ENCODE measurements at regions not wholly inside any gene's neighbourhood (a gene's known extent, or its start where the extent isn't known, plus 50 kb on each side); places are given as distances from the start of the nearest gene placed in this dataset.

DNA sequence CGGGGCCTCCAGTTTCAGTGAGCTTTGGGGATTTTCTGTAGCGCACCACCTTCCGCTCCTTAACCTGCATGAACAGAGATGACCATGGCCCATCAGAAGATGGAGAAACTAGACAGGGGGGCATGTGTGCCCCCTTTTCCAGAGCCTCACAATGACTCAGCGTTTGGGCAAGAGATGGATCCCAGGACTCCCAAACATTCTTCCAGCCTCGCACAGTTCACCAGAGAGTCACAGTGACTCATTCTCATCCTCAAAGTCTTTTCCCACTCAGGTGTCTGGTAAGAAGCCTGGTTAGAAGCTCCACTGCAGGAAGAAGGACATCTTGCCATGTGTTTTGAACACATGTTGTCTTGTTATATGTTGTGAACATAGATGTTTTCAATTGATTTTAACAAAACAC lies 76.2 kb upstream of the FRMD1 start:
- DNase-seq (ENCODE audit: low read depth): peak; percentile 52

DNA sequence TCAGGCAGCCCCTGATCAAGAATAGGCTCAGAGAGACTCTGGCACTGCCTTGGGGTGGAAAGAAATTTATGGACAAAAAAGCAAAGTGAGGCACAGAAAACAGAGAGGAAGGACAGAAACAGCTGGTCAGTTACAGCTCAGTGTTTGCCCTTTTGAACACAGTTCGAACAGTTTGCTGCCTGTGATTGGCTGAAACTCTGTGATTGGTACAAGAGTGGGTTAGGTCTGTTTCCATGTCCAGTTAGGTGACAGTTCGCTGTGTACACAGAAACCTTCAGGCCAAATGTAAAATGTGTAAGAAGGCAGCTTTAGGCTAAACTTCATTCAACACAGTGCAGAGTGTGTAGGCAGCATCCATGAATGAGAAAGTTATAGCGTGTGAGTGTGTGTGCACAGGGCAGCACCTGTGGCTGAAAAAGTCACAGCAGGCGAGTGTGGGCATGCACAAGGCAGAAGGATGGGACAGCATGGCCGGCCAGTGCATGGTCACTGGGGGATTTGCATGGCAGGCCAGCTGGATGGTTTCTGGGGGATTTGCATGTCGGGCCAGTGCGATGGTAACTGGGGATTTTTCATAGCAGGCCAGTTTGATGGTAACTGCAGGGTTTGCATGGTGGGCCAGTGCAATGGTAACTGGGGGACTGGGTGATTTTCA lies 75.4 kb upstream of the FRMD1 start:
- DNase-seq (ENCODE audit: low read depth): no peak
- no peak for FAIRE-seq
- Histone ChIP-seq H3K4me3 (ENCODE audit: low read depth, low read length) (no peak overlapping the region), H3K27me3 (ENCODE audit: control insufficient read depth, insufficient read depth, low read length) (no peaks in the 10 kb centered on the region), H3K36me3 (ENCODE audit: control insufficient read depth, insufficient read depth, low read length) (no peaks in the 10 kb centered on the region)
- TF ChIP-seq, protein P1, sequence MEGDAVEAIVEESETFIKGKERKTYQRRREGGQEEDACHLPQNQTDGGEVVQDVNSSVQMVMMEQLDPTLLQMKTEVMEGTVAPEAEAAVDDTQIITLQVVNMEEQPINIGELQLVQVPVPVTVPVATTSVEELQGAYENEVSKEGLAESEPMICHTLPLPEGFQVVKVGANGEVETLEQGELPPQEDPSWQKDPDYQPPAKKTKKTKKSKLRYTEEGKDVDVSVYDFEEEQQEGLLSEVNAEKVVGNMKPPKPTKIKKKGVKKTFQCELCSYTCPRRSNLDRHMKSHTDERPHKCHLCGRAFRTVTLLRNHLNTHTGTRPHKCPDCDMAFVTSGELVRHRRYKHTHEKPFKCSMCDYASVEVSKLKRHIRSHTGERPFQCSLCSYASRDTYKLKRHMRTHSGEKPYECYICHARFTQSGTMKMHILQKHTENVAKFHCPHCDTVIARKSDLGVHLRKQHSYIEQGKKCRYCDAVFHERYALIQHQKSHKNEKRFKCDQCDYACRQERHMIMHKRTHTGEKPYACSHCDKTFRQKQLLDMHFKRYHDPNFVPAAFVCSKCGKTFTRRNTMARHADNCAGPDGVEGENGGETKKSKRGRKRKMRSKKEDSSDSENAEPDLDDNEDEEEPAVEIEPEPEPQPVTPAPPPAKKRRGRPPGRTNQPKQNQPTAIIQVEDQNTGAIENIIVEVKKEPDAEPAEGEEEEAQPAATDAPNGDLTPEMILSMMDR (IDR thresholded peaks at IDR 0.05; ENCODE audit: insufficient read depth, low read length, severe bottlenecking): no peak

More for the DNA sequence above, 76.2 kb upstream of the FRMD1 start:
- Histone ChIP-seq H3K4me3 (ENCODE audit: low read depth, low read length) (no peak overlapping the region), H3K27me3 (ENCODE audit: control insufficient read depth, insufficient read depth, low read length) (no peaks in the 10 kb centered on the region), H3K36me3 (ENCODE audit: control insufficient read depth, insufficient read depth, low read length) (no peaks in the 10 kb centered on the region)
- no peak for FAIRE-seq
- TF ChIP-seq, protein P1 (IDR thresholded peaks at IDR 0.05; ENCODE audit: insufficient read depth, low read length, severe bottlenecking): no peak

DNA sequence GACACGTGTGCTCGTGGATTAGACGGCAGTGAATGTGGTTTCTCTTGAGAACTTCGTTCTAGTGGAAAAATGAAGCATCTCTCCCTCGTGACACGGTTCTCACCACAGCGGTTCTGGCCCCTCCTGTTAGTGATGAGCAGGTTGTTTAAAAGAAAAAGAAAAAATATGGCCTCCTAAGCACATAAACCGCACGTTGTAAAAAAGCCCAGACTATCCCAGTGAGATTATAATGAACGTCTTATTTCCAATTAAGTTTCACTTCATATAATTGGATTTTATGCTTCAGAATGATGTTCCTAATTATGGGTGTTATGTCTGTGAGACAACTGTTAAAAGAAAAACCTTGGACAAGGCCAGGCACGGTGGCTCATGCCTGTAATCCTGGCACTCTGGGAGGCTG lies 74.5 kb upstream of the FRMD1 start:
- FAIRE-seq (no peak), DNase-seq (ENCODE audit: low read depth) (no peak)
- TF ChIP-seq, protein P1 (IDR thresholded peaks at IDR 0.05; ENCODE audit: insufficient read depth, low read length, severe bottlenecking): no peak
- H3K4me3 ChIP-seq (ENCODE audit: low read depth, low read length): no peak overlapping the region
- no peaks in the 10 kb centered on the region for H3K36me3 ChIP-seq (ENCODE audit: control insufficient read depth, insufficient read depth, low read length)
- H3K27me3 ChIP-seq (ENCODE audit: control insufficient read depth, insufficient read depth, low read length): no peaks in the 10 kb centered on the region

DNA sequence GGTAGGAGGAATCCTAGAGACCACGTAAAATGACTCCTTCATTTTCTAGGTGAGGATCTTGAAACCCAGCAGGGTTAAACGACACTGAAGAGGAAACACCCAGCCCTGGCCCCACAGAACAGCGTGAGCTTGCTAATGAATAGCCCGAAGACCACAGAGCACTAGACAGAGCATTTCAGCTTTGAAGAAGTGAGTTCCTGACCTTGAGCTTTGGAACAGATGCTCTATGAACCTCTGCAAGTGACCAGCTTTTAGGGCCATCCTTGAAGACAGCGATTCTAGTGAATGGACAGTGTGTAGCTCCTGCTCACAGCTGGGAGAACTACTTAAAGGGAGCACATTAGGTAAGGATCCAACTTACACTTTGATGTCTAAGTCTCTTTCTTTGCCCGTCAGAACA lies 74.0 kb upstream of the FRMD1 start:
- Histone ChIP-seq H3K36me3 (ENCODE audit: control insufficient read depth, insufficient read depth, low read length) (no peaks in the 10 kb centered on the region), H3K4me3 (ENCODE audit: low read depth, low read length) (no peak overlapping the region), H3K27me3 (ENCODE audit: control insufficient read depth, insufficient read depth, low read length) (no peaks in the 10 kb centered on the region)
- peak; percentile 43 for FAIRE-seq
- TF ChIP-seq, protein P1 (IDR thresholded peaks at IDR 0.05; ENCODE audit: insufficient read depth, low read length, severe bottlenecking): no peak
- no peak for DNase-seq (ENCODE audit: low read depth)

DNA sequence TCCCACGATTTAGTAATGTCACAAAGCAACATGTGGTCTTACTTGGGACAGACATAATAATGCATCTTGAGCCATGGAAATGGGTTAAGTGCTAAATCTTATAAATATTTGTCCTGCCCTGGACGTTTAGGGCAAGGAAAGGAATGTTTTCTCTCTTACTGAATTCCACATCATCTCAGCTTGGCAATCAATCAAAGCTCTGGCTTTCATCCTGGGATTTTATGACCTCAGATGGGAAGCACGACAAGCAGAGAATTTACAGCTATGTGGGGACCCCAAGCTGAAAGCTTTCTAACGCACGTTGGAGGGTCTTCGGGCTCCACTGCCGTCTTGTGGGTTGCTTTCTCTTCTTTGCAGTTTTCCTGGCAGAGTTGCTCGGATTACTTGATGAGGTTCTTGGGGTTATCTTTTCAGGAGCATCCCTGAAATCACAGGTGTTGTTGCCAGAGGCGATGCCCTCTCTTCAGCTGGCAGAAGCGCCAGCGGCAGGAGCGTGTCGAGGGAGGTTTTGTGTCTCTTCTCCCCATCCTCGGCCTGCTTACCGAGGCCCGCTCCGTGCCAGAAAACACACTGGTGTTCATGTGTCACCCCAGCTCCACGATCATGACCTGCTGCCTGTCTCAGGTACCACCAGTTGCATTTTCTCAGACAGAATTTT lies 73.4 kb upstream of the FRMD1 start:
- TF ChIP-seq, protein P1 (IDR thresholded peaks at IDR 0.05; ENCODE audit: insufficient read depth, low read length, severe bottlenecking): no peak
- H3K36me3 ChIP-seq (ENCODE audit: control insufficient read depth, insufficient read depth, low read length): no peaks in the 10 kb centered on the region
- no peak overlapping the region for H3K4me3 ChIP-seq (ENCODE audit: low read depth, low read length)
- no peak for DNase-seq (ENCODE audit: low read depth)
- no peaks in the 10 kb centered on the region for H3K27me3 ChIP-seq (ENCODE audit: control insufficient read depth, insufficient read depth, low read length)
- FAIRE-seq: no peak
